Stimulated activated memory B cell treated with anti-CD40 and anti-IgM and Interleukin-4, amounts not matched to agents 10 μg/mL and 1 μg/mL and 100 μg/mL, for 72 hours (primary cell): ENCODE measurements at regions not wholly inside any gene's neighbourhood (a gene's known extent, or its start where the extent isn't known, plus 50 kb on each side); places are given as distances from the start of the nearest gene placed in this dataset.

Experiments
- ATAC-seq: fragments of 150-1000 bp; cut with Tn5 transposase; 2 replicates; pipeline ENCODE4 v1.10.0; 2021
- H3K27ac Mint-ChIP-seq: one replicate; pipeline ENCODE4 v1.8.0; 2022; ENCODE audit warnings: mild to moderate bottlenecking, mixed read lengths
- H3K27me3 Mint-ChIP-seq: one replicate; pipeline ENCODE4 v1.8.0; 2022; ENCODE audit warnings: mixed read lengths
- H3K36me3 Mint-ChIP-seq: one replicate; pipeline ENCODE4 v1.8.0; 2022; ENCODE audit warnings: mixed read lengths
- H3K4me1 Mint-ChIP-seq: one replicate; pipeline ENCODE4 v1.8.0; 2022; ENCODE audit warnings: mixed read lengths
- H3K4me3 Mint-ChIP-seq: one replicate; pipeline ENCODE4 v1.8.0; 2022; ENCODE audit warnings: mild to moderate bottlenecking, moderate library complexity, mixed read lengths
- H3K9me3 Mint-ChIP-seq: one replicate; pipeline ENCODE4 v1.8.0; 2022; ENCODE audit warnings: mixed read lengths

DNA sequence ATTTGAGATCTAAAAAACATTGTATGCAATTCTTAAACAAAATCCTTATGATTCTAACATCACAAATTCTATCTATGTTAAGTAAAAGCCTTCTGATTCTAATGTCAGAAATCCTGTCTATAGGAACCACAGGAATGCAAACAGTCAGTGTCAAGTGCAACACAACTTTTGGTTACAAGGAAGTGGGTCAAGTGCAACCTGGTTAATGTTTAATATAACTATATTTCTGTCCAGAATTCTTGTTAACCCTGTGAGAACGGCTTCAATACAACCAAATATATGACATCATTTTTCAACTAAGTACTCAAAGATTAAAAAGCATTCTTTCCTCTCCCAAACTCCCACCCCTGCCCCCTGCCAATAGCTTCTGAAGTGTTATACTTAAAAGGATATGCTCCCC lies 107.9 kb upstream of the PLEKHA5 start:
- no peaks in the 10 kb centered on the region for H3K4me1 Mint-ChIP-seq
- H3K36me3 Mint-ChIP-seq, result no peaks in the 10 kb centered on the region
- no peaks in the 10 kb centered on the region for H3K27me3 Mint-ChIP-seq
- H3K27ac Mint-ChIP-seq, result no peak overlapping the region
- ATAC-seq, result no peak
- H3K9me3 Mint-ChIP-seq, result peaks cover 4% of the 10 kb centered on the region
- no peak overlapping the region for H3K4me3 Mint-ChIP-seq

GRCh38 chr12:19025582-19025981 lies 104.0 kb upstream of the PLEKHA5 start:
- Mint-ChIP-seq H3K27ac (no peak overlapping the region), H3K36me3 (no peaks in the 10 kb centered on the region), H3K4me1 (no peaks in the 10 kb centered on the region), H3K27me3 (no peaks in the 10 kb centered on the region), H3K4me3 (no peak overlapping the region), H3K9me3 (peaks cover 3% of the 10 kb centered on the region)
- no peak for ATAC-seq

GRCh38 chr12:19026034-19026433 lies 103.5 kb upstream of the PLEKHA5 start:
- H3K27me3 Mint-ChIP-seq, result no peaks in the 10 kb centered on the region
- H3K36me3 Mint-ChIP-seq, result no peaks in the 10 kb centered on the region
- ATAC-seq, result no peak
- no peak overlapping the region for H3K27ac Mint-ChIP-seq
- no peaks in the 10 kb centered on the region for H3K4me1 Mint-ChIP-seq
- peaks cover 3% of the 10 kb centered on the region for H3K9me3 Mint-ChIP-seq
- no peak overlapping the region for H3K4me3 Mint-ChIP-seq

DNA sequence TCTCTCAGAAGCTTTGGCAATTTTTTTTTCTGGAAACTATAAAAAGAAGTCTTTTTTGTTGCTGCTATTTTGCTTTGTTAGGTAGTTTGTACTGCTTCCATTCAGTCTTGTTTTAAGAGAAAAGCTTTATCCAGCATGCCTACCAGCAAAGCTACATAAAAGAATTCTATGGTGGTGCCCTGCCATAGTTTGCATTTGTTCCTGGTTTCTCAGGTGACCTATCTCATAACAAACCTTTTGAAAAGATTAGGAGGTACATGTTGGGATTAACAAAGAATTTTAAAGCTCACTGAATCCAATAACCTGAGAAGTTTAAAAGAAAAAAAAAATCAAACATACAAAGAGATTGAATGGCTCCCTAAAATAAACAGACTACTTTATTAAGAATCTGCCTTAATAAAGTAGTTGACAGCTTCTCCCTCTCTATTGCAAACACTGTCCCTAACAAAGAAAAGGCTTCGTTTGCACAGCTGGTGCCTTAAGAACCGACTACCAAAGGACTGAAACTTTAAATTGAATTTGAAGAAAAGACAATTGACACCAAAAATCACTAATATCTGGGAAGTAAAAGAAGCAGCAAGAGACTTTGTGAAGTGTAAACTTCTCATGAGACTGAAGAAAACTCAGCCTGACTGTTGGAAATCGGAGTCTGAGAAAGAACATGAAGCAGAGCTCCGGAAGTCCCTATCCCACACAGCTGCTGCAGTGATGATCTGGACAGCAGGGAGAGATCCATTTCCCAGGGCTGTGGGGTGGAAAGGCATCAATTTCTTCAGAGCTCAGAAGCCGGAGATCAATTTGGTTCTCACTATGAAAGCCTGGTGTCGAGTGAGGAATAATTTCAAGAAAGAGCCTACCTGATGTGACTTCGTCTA lies 102.7 kb upstream of the PLEKHA5 start:
- no peaks in the 10 kb centered on the region for H3K27me3 Mint-ChIP-seq
- H3K4me1 Mint-ChIP-seq, result no peaks in the 10 kb centered on the region
- H3K36me3 Mint-ChIP-seq, result no peaks in the 10 kb centered on the region
- H3K27ac Mint-ChIP-seq, result no peak overlapping the region
- ATAC-seq, result no peak
- H3K9me3 Mint-ChIP-seq, result peaks cover 3% of the 10 kb centered on the region
- H3K4me3 Mint-ChIP-seq, result no peak overlapping the region

GRCh38 chr12:19030180-19030579 lies 99.4 kb upstream of the PLEKHA5 start:
- H3K9me3 Mint-ChIP-seq, result peaks cover 11% of the 10 kb centered on the region
- no peak overlapping the region for H3K4me3 Mint-ChIP-seq
- no peak overlapping the region for H3K27ac Mint-ChIP-seq
- no peaks in the 10 kb centered on the region for H3K36me3 Mint-ChIP-seq
- no peaks in the 10 kb centered on the region for H3K27me3 Mint-ChIP-seq
- no peaks in the 10 kb centered on the region for H3K4me1 Mint-ChIP-seq
- ATAC-seq, result no peak

- H3K4me1 Mint-ChIP-seq, result no peaks in the 10 kb centered on the region
- no peak overlapping the region for H3K27ac Mint-ChIP-seq
- no peaks in the 10 kb centered on the region for H3K36me3 Mint-ChIP-seq
- no peak overlapping the region for H3K4me3 Mint-ChIP-seq
- peaks cover 13% of the 10 kb centered on the region for H3K9me3 Mint-ChIP-seq
- no peaks in the 10 kb centered on the region for H3K27me3 Mint-ChIP-seq
- ATAC-seq, result no peak
These were observed 98.9 kb upstream of the PLEKHA5 start for GRCh38 chr12:19030603-19031002.

GRCh38 chr12:19031032-19031431 lies 98.5 kb upstream of the PLEKHA5 start:
- no peaks in the 10 kb centered on the region for H3K36me3 Mint-ChIP-seq
- peaks cover 14% of the 10 kb centered on the region for H3K9me3 Mint-ChIP-seq
- H3K27me3 Mint-ChIP-seq, result no peaks in the 10 kb centered on the region
- no peak for ATAC-seq
- no peak overlapping the region for H3K27ac Mint-ChIP-seq
- H3K4me3 Mint-ChIP-seq, result no peak overlapping the region
- H3K4me1 Mint-ChIP-seq, result no peaks in the 10 kb centered on the region

GRCh38 chr12:19032826-19033225 lies 96.7 kb upstream of the PLEKHA5 start:
- Mint-ChIP-seq H3K36me3 (no peaks in the 10 kb centered on the region), H3K27ac (no peak overlapping the region), H3K4me1 (no peaks in the 10 kb centered on the region), H3K27me3 (no peaks in the 10 kb centered on the region), H3K9me3 (peaks cover 14% of the 10 kb centered on the region), H3K4me3 (no peak overlapping the region)
- ATAC-seq, result no peak

GRCh38 chr12:19033244-19033643 lies 96.3 kb upstream of the PLEKHA5 start:
- Mint-ChIP-seq H3K4me3 (no peak overlapping the region), H3K27ac (no peak overlapping the region), H3K27me3 (no peaks in the 10 kb centered on the region), H3K9me3 (peaks cover 14% of the 10 kb centered on the region), H3K4me1 (no peaks in the 10 kb centered on the region), H3K36me3 (no peaks in the 10 kb centered on the region)
- no peak for ATAC-seq

DNA sequence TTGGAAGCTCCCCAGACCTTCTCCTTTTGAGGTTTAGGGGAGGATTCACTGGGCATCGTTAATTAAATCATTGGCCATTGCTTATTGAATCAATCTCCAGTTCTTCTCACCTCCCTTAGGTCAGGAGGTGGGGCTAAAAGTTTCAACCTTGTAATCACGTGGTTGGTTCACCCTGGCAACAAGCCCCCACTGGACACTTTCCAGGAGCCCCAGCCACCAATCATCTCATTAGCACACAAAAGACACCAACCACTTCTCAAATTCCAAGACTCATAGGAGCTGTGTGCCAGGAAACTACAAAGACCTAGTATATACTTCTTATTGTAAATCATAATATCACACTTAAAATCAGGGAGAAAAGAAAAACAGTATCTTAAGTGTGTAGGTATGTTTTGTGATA lies 94.6 kb upstream of the PLEKHA5 start:
- Mint-ChIP-seq H3K27ac (no peak overlapping the region), H3K27me3 (no peaks in the 10 kb centered on the region), H3K4me3 (no peak overlapping the region), H3K36me3 (no peaks in the 10 kb centered on the region), H3K4me1 (no peaks in the 10 kb centered on the region), H3K9me3 (peaks cover 11% of the 10 kb centered on the region)
- no peak for ATAC-seq

GRCh38 chr12:19035536-19035935 lies 94.0 kb upstream of the PLEKHA5 start:
- peaks cover 11% of the 10 kb centered on the region for H3K9me3 Mint-ChIP-seq
- H3K4me1 Mint-ChIP-seq, result no peaks in the 10 kb centered on the region
- no peaks in the 10 kb centered on the region for H3K27me3 Mint-ChIP-seq
- H3K4me3 Mint-ChIP-seq, result no peak overlapping the region
- ATAC-seq, result no peak
- no peaks in the 10 kb centered on the region for H3K36me3 Mint-ChIP-seq
- H3K27ac Mint-ChIP-seq, result no peak overlapping the region

DNA sequence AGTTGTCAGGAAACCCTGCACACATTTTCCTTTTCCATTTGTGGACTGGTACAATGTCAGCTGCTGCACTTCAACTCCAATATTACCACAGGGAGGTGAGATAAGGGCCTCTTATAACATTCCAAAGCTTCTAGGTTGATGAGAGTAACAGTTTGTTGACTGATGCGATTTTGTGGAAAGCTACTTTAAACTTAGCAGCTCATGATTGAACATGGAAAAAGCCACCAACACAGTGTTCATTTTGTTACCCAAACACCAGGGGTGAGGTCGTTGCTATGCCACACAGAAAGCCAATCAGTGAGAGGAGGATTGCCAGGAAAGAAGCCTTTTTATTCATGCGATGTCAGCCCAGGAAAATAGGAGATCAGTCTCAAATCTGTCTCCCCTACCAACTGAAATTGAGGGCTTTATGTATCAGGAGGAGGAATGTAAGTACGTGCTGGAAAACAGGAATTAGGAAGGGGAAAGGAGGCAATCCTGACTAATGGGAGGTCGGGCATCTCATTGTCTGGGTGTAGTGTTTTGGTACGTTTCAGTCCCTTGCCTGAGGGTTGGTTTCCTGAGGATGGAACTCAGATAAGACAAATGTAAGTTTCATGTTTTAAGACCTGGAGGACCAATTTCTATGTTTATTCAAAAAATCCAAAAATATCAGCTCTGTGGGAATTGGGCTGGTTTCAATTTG lies 92.7 kb upstream of the PLEKHA5 start:
- Mint-ChIP-seq H3K27ac (no peak overlapping the region), H3K27me3 (no peaks in the 10 kb centered on the region), H3K4me1 (no peaks in the 10 kb centered on the region), H3K4me3 (no peak overlapping the region), H3K36me3 (no peaks in the 10 kb centered on the region), H3K9me3 (peaks cover 14% of the 10 kb centered on the region)
- ATAC-seq, result no peak

DNA sequence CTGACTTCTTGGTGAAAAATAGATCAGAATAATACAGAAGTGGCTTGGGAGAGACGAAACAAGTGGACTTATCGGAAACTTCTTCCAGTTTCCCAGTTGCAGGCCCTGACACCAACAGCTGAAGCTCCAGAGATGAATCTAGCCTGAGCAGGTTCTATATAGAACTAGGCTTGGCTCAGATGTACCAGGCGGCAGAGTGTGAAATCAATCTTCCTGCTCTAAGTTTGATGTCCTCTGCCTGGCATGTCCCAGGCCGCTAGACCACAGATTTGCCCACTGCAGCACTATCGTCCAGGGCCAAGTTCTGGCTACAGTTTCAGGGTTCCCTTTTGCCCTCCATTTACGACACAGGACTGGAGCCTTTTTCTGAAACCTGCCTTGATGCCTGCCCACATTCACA lies 91.3 kb upstream of the PLEKHA5 start:
- H3K27ac Mint-ChIP-seq, result no peak overlapping the region

DNA sequence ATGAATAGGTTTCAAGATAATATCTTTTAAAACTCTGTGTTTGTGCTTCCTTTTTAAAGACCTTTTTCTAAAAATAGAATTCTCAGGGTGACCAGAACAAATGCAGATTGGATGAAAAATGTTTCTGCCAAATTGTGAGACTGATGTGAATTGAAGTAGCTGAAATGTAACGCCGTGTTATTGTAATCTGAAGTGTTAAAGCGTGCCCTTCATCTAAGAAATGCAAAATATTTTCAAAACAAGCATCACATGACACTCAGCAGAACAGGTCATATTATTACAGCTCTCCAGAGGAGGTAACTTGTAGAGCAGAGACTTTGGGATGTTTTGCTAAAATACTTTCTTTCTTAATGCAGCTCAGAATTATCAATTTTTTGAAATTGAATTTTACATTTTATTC lies 90.0 kb upstream of the PLEKHA5 start:
- no peak overlapping the region for H3K27ac Mint-ChIP-seq
- H3K4me3 Mint-ChIP-seq, result no peak overlapping the region
- no peaks in the 10 kb centered on the region for H3K27me3 Mint-ChIP-seq
- no peak for ATAC-seq
- no peaks in the 10 kb centered on the region for H3K4me1 Mint-ChIP-seq
- H3K9me3 Mint-ChIP-seq, result peaks cover 9% of the 10 kb centered on the region
- no peaks in the 10 kb centered on the region for H3K36me3 Mint-ChIP-seq

More for the DNA sequence above, 91.3 kb upstream of the PLEKHA5 start:
- Mint-ChIP-seq H3K4me1 (no peaks in the 10 kb centered on the region), H3K4me3 (no peak overlapping the region), H3K27me3 (no peaks in the 10 kb centered on the region), H3K36me3 (no peaks in the 10 kb centered on the region), H3K9me3 (peaks cover 11% of the 10 kb centered on the region)
- ATAC-seq, result no peak

- no peaks in the 10 kb centered on the region for H3K36me3 Mint-ChIP-seq
- H3K27me3 Mint-ChIP-seq, result no peaks in the 10 kb centered on the region
- ATAC-seq, result no peak
- H3K4me1 Mint-ChIP-seq, result no peaks in the 10 kb centered on the region
- no peak overlapping the region for H3K27ac Mint-ChIP-seq
- no peak overlapping the region for H3K4me3 Mint-ChIP-seq
- peaks cover 9% of the 10 kb centered on the region for H3K9me3 Mint-ChIP-seq
These were observed 87.3 kb upstream of the PLEKHA5 start for GRCh38 chr12:19042221-19042620.

GRCh38 chr12:19044430-19044829 lies 85.1 kb upstream of the PLEKHA5 start:
- H3K27me3 Mint-ChIP-seq, result no peaks in the 10 kb centered on the region
- ATAC-seq, result no peak
- no peak overlapping the region for H3K4me3 Mint-ChIP-seq
- no peaks in the 10 kb centered on the region for H3K36me3 Mint-ChIP-seq
- peaks cover 9% of the 10 kb centered on the region for H3K9me3 Mint-ChIP-seq
- H3K4me1 Mint-ChIP-seq, result no peaks in the 10 kb centered on the region
- no peak overlapping the region for H3K27ac Mint-ChIP-seq
